CD8-positive, alpha-beta memory T cell (primary cell): ENCODE measurements at regions not wholly inside any gene's neighbourhood (a gene's known extent, or its start where the extent isn't known, plus 50 kb on each side); places are given as distances from the start of the nearest gene placed in this dataset.

Source experiments
- CTCF ChIA-PET: fragments of 350-600 bp; sonication (Branson Sonifier 250); formaldehyde crosslinking; loops from one replicate; lab custom pipeline; 2021; ENCODE audit warnings: antibody characterized with exemption; lab: Charles Lee
- POLR2A ChIA-PET: fragments of 350-600 bp; sonication (Branson Sonifier 250); formaldehyde crosslinking; loops from one replicate; lab custom pipeline; 2021; ENCODE audit warnings: antibody characterized with exemption; lab: Charles Lee
- DNase-seq, 5 donors: peaks; one replicate each; pipeline versions ENCODE4 v3.0.0 to v3.0.0-alpha.2; 2020 to 2022; ENCODE audit warnings: mixed read lengths in 1 of 5
- H3K27ac ChIP-seq: one replicate; pipeline ENCODE4 v1.7.0; 2013; ENCODE audit warnings: low read depth, mild to moderate bottlenecking, low read length, moderate library complexity
- H3K27me3 ChIP-seq: 2 replicates; pipeline ENCODE4 v1.7.0; 2013; ENCODE audit warnings: low read length, mild to moderate bottlenecking; ENCODE audit not compliant: insufficient read depth, poor library complexity, severe bottlenecking
- H3K36me3 ChIP-seq: 2 replicates; pipeline ENCODE4 v1.7.0; 2013; ENCODE audit warnings: mild to moderate bottlenecking, low read length, moderate library complexity; ENCODE audit not compliant: insufficient read depth
- H3K4me1 ChIP-seq: 2 replicates; pipeline ENCODE4 v1.7.0; 2013; ENCODE audit warnings: mild to moderate bottlenecking, low read length, moderate library complexity; ENCODE audit not compliant: insufficient read depth
- H3K4me3 ChIP-seq: 2 replicates; pipeline ENCODE4 v1.7.0; 2013; ENCODE audit warnings: mild to moderate bottlenecking, low read length
- H3K9me3 ChIP-seq: 2 replicates; pipeline ENCODE4 v1.7.0; 2013; ENCODE audit warnings: mild to moderate bottlenecking, low read length
- H3K27ac Mint-ChIP-seq, 8 donors: one replicate each; pipeline ENCODE4 v1.8.0; 2020 to 2021; ENCODE audit warnings: mixed read lengths in 8 of 8, mild to moderate bottlenecking in 6 of 8, inconsistent platforms in 3 of 8, moderate library complexity in 3 of 8
- H3K27me3 Mint-ChIP-seq, 2 donors: one replicate each; pipeline ENCODE4 v1.8.0; 2020 to 2021; ENCODE audit warnings: mixed read lengths in 2 of 2, mild to moderate bottlenecking in 1 of 2, moderate library complexity in 1 of 2
- H3K36me3 Mint-ChIP-seq, 3 donors: one replicate each; pipeline ENCODE4 v1.8.0; 2020 to 2021; ENCODE audit warnings: mixed read lengths in 3 of 3, inconsistent platforms in 1 of 3, mild to moderate bottlenecking in 1 of 3
- H3K4me1 Mint-ChIP-seq, 3 donors: one replicate each; pipeline ENCODE4 v1.8.0; 2020 to 2021; ENCODE audit warnings: mixed read lengths in 3 of 3, inconsistent platforms in 1 of 3, mild to moderate bottlenecking in 1 of 3
- H3K4me3 Mint-ChIP-seq, 7 donors: one replicate each; pipeline ENCODE4 v1.8.0; 2020 to 2021; ENCODE audit warnings: mixed read lengths in 7 of 7, mild to moderate bottlenecking in 6 of 7, moderate library complexity in 4 of 7, inconsistent platforms in 2 of 7
- H3K9me3 Mint-ChIP-seq, 5 donors: one replicate each; pipeline ENCODE4 v1.8.0; 2020 to 2022; ENCODE audit warnings: mixed read lengths in 5 of 5, mild to moderate bottlenecking in 3 of 5, moderate library complexity in 2 of 5, inconsistent platforms in 1 of 5

GRCh38 chr6:114998492-114998891 lies 655.7 kb upstream of the HS3ST5 start:
- H3K27ac Mint-ChIP-seq, result no peak overlapping the region
- Histone ChIP-seq H3K27me3 (no peaks in the 10 kb centered on the region), H3K4me3 (no peak overlapping the region), H3K4me1 (no peaks in the 10 kb centered on the region), H3K36me3 (no peaks in the 10 kb centered on the region), H3K9me3 (no peaks in the 10 kb centered on the region), H3K27ac (no peak overlapping the region)
- no peaks in the 10 kb centered on the region for H3K27me3 Mint-ChIP-seq
- H3K4me1 Mint-ChIP-seq, result peaks cover 0 to 1% (median 0%) of the 10 kb centered on the region in 3 donors
- peak overlapping the region in 2 of 7 donors; percentile 29 to 85 for H3K4me3 Mint-ChIP-seq
- no peaks in the 10 kb centered on the region for H3K36me3 Mint-ChIP-seq
- POLR2A ChIA-PET, result no interaction called here
- H3K9me3 Mint-ChIP-seq, result peaks cover 0 to 10% (median 2%) of the 10 kb centered on the region in 5 donors
- no peak for DNase-seq
- CTCF ChIA-PET, result no interaction called here

GRCh38 chr6:114997813-114998292 lies 655.0 kb upstream of the HS3ST5 start:
- no peaks in the 10 kb centered on the region for H3K27me3 Mint-ChIP-seq

GRCh38 chr6:114995526-114995925 lies 652.7 kb upstream of the HS3ST5 start:
- H3K9me3 Mint-ChIP-seq, result peaks cover 0 to 7% (median under 1%) of the 10 kb centered on the region in 5 donors

More at GRCh38 chr6:114997813-114998292, 655.0 kb upstream of the HS3ST5 start:
- Mint-ChIP-seq H3K4me1 (peaks cover 0 to 1% (median 0%) of the 10 kb centered on the region in 3 donors), H3K4me3 (peak overlapping the region in 4 of 7 donors; percentile 29 to 85 (median 45)), H3K9me3 (peaks cover 0 to 10% (median 3%) of the 10 kb centered on the region in 5 donors), H3K36me3 (no peaks in the 10 kb centered on the region), H3K27ac (no peak overlapping the region)
- Histone ChIP-seq H3K27me3 (no peaks in the 10 kb centered on the region), H3K4me3 (no peak overlapping the region), H3K4me1 (no peaks in the 10 kb centered on the region), H3K27ac (no peak overlapping the region), H3K36me3 (no peaks in the 10 kb centered on the region), H3K9me3 (no peaks in the 10 kb centered on the region)
- DNase-seq, result no peak
- ChIA-PET POLR2A (no interaction called here), CTCF (no interaction called here)

GRCh38 chr6:114989279-114989964 lies 646.6 kb upstream of the HS3ST5 start:
- no peaks in the 10 kb centered on the region for H3K9me3 ChIP-seq
- no peaks in the 10 kb centered on the region for H3K27me3 Mint-ChIP-seq
- H3K9me3 Mint-ChIP-seq, result peaks cover 3 to 9% (median 6%) of the 10 kb centered on the region in 5 donors
- peak in 3 of 5 donors; percentile 15 to 57 (median 22) for DNase-seq
- no peak overlapping the region for H3K4me3 Mint-ChIP-seq
- H3K4me1 Mint-ChIP-seq, result peaks cover 0 to 5% (median 0%) of the 10 kb centered on the region in 3 donors
- peak overlapping the region in 5 of 8 donors; percentile 8 to 88 (median 38) for H3K27ac Mint-ChIP-seq
- H3K4me3 ChIP-seq, result no peak overlapping the region
- no peak overlapping the region for H3K27ac ChIP-seq
- CTCF ChIA-PET, result no interaction called here
- no peaks in the 10 kb centered on the region for H3K36me3 ChIP-seq
- POLR2A ChIA-PET, result no interaction called here
- H3K36me3 Mint-ChIP-seq, result no peaks in the 10 kb centered on the region
- no peaks in the 10 kb centered on the region for H3K4me1 ChIP-seq
- no peaks in the 10 kb centered on the region for H3K27me3 ChIP-seq

More at GRCh38 chr6:114995526-114995925, 652.7 kb upstream of the HS3ST5 start:
- Histone ChIP-seq H3K27ac (no peak overlapping the region), H3K27me3 (no peaks in the 10 kb centered on the region), H3K4me1 (no peaks in the 10 kb centered on the region), H3K9me3 (no peaks in the 10 kb centered on the region), H3K36me3 (no peaks in the 10 kb centered on the region), H3K4me3 (no peak overlapping the region)
- no peak overlapping the region for H3K27ac Mint-ChIP-seq
- H3K27me3 Mint-ChIP-seq, result no peaks in the 10 kb centered on the region
- CTCF ChIA-PET, result no interaction called here
- no peak for DNase-seq
- no peaks in the 10 kb centered on the region for H3K36me3 Mint-ChIP-seq
- H3K4me3 Mint-ChIP-seq, result no peak overlapping the region
- POLR2A ChIA-PET, result no interaction called here
- no peaks in the 10 kb centered on the region for H3K4me1 Mint-ChIP-seq

DNA sequence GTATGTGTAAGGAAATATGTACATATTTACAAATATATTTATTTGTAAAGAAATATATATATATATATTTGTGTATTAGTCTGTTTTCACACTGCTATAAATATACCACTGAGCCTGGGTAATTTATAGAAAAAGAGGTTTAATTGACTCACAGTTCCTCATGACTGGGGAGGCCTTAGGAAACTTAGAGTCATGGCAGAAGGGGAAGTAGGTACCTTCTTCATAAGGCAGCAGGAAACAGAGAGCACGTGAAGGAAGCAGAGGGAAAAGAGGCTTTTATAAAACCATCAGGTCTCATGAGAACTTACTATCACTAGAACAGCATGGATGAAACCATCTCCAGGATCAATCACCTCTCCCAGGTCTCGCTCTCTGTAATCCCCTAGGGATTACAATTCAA lies 644.5 kb upstream of the HS3ST5 start:
- CTCF ChIA-PET, result no interaction called here
- Histone ChIP-seq H3K27ac (no peak overlapping the region), H3K27me3 (no peaks in the 10 kb centered on the region), H3K4me1 (no peaks in the 10 kb centered on the region), H3K4me3 (no peak overlapping the region), H3K9me3 (no peaks in the 10 kb centered on the region), H3K36me3 (no peaks in the 10 kb centered on the region)
- no peak overlapping the region for H3K4me3 Mint-ChIP-seq
- no peak overlapping the region for H3K27ac Mint-ChIP-seq
- peaks cover 3 to 11% (median 5%) of the 10 kb centered on the region in 5 donors for H3K9me3 Mint-ChIP-seq
- DNase-seq, result no peak
- H3K27me3 Mint-ChIP-seq, result no peaks in the 10 kb centered on the region
- POLR2A ChIA-PET, result no interaction called here
- peaks cover 0 to 5% (median 0%) of the 10 kb centered on the region in 3 donors for H3K4me1 Mint-ChIP-seq
- H3K36me3 Mint-ChIP-seq, result no peaks in the 10 kb centered on the region

DNA sequence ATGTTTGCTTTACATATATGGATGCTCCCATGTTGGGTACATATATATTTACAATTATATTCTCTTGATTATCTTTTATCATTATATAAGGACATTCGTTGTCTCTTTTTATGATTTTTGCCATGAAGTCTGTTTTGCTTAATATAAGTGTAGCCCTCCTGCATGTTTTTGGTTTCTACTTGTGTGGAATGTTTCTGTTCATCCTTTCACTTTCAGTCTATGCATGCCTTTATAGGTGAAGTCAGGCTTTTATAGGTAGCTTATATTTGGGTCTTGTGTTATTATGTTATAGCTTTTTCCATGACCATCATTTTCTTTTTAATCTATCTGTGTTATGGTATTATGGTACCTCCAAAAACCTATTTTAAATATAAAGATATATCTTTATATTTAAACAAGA lies 612.5 kb upstream of the HS3ST5 start:
- Mint-ChIP-seq H3K36me3 (peaks cover 0 to 2% (median 0%) of the 10 kb centered on the region in 3 donors), H3K4me3 (no peak overlapping the region), H3K4me1 (no peaks in the 10 kb centered on the region), H3K27ac (no peak overlapping the region), H3K27me3 (no peaks in the 10 kb centered on the region), H3K9me3 (peaks cover 5 to 28% (median 7%) of the 10 kb centered on the region in 5 donors)
- Histone ChIP-seq H3K9me3 (no peaks in the 10 kb centered on the region), H3K4me1 (no peaks in the 10 kb centered on the region), H3K36me3 (no peaks in the 10 kb centered on the region), H3K4me3 (no peak overlapping the region), H3K27me3 (no peaks in the 10 kb centered on the region), H3K27ac (no peak overlapping the region)
- DNase-seq, result no peak
- POLR2A ChIA-PET, result no interaction called here
- CTCF ChIA-PET, result no interaction called here

DNA sequence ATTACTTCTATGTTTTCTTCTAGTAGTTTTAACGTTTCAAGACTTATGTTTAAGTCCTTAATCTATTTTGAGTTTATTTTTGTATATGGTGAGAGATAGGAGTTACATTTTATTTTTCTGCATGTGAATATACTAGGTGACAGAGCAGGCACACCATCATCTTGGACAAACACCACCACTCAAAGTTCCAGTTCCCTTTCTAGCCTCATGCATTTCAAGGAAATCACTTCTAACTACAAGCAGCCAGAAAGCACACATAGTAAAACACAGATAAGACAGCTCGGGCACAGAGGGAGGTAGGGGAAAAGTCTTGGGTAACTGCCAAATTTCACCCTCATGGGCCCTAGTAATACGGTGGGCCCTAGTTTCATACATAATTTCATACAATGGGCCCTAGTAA lies 609.4 kb upstream of the HS3ST5 start:
- H3K4me3 Mint-ChIP-seq, result no peak overlapping the region
- Histone ChIP-seq H3K27me3 (no peaks in the 10 kb centered on the region), H3K36me3 (no peaks in the 10 kb centered on the region), H3K27ac (no peak overlapping the region), H3K4me3 (no peak overlapping the region), H3K9me3 (no peaks in the 10 kb centered on the region), H3K4me1 (no peaks in the 10 kb centered on the region)
- H3K27me3 Mint-ChIP-seq, result no peaks in the 10 kb centered on the region
- no peak overlapping the region for H3K27ac Mint-ChIP-seq
- no peaks in the 10 kb centered on the region for H3K36me3 Mint-ChIP-seq
- ChIA-PET POLR2A (no interaction called here), CTCF (no interaction called here)
- no peak for DNase-seq
- H3K4me1 Mint-ChIP-seq, result no peaks in the 10 kb centered on the region
- peaks cover 0 to 36% (median 2%) of the 10 kb centered on the region in 5 donors for H3K9me3 Mint-ChIP-seq

DNA sequence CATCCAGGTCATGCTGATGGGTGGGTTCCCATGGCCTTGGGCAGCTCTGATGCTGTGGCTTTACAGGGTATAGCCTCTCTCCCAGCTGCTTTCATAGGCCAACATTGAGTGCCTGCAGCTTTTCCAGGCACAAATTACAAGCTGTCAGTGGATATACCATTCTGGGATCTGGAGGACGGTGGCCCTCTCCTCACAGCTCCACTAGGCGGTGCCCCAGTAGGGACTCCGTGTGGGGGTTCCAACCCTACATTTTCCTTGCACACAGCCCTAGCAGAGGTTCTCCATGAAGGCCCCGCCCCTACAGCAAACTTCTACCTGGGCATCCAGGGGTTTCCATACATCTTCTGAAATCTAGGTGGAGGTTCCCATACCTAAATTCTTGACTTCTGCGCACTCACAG lies 602.6 kb upstream of the HS3ST5 start:
- no peaks in the 10 kb centered on the region for H3K36me3 Mint-ChIP-seq
- Histone ChIP-seq H3K36me3 (no peaks in the 10 kb centered on the region), H3K4me1 (no peaks in the 10 kb centered on the region), H3K27me3 (no peaks in the 10 kb centered on the region), H3K9me3 (no peaks in the 10 kb centered on the region), H3K4me3 (no peak overlapping the region), H3K27ac (no peak overlapping the region)
- DNase-seq, result no peak
- H3K27ac Mint-ChIP-seq, result no peak overlapping the region
- H3K9me3 Mint-ChIP-seq, result peaks cover 5 to 32% (median 12%) of the 10 kb centered on the region in 5 donors
- H3K4me3 Mint-ChIP-seq, result no peak overlapping the region
- no peaks in the 10 kb centered on the region for H3K4me1 Mint-ChIP-seq
- POLR2A ChIA-PET, result no interaction called here
- CTCF ChIA-PET, result no interaction called here
- H3K27me3 Mint-ChIP-seq, result no peaks in the 10 kb centered on the region
